ENCODE measurements at regions not wholly inside any gene's neighbourhood (a gene's known extent, or its start where the extent isn't known, plus 50 kb on each side); places are given as distances from the start of the nearest gene placed in this dataset.

GRCh38 chr15:29382862-29383261, 113.2 kb upstream of the NSMCE3 start:
- TF ChIP-seq RAD21 (IDR thresholded peaks at IDR 0.05): no peak
- TF ChIP-seq CTCF (IDR thresholded peaks at IDR 0.05; ENCODE audit: low read depth, low read length, missing input control): no peak
- no peak for TF ChIP-seq EGR1 (IDR thresholded peaks at IDR 0.05; ENCODE audit: low read depth in 2 of 2)

All from liver (tissue), 3 donors.